ENCODE measurements at regions not wholly inside any gene's neighbourhood (a gene's known extent, or its start where the extent isn't known, plus 50 kb on each side); places are given as distances from the start of the nearest gene placed in this dataset.

GRCh38 chr13:39935155-39935554, 279.7 kb downstream of the COG6 start:
- H2BK120ac ChIP-seq (ENCODE audit: low read depth, low read length) = no peak overlapping the region
- no peak overlapping the region for H2BK5ac ChIP-seq (ENCODE audit: low read depth, low read length, poor library complexity, severe bottlenecking)
- no peaks in the 10 kb centered on the region for H3K27me3 ChIP-seq (ENCODE audit: control insufficient read depth in 1 of 2, insufficient read depth in 1 of 2, low read length in 2 of 2)
- H3K9me3 ChIP-seq (ENCODE audit: control insufficient read depth, low read length) = no peaks in the 10 kb centered on the region
- H3K4me3 ChIP-seq (ENCODE audit: insufficient read depth in 1 of 2, low read depth in 1 of 2, low read length in 2 of 2) = no peak overlapping the region
- no peak overlapping the region for H3K23ac ChIP-seq (ENCODE audit: low read length in 2 of 2)
- H2BK15ac ChIP-seq (ENCODE audit: low read depth, poor library complexity, severe bottlenecking) = no peak overlapping the region
- no peak overlapping the region for H4K8ac ChIP-seq (ENCODE audit: low read length)
- DNase-seq = no peak
- H2AK5ac ChIP-seq (ENCODE audit: low read length, severe bottlenecking) = no peak overlapping the region
- H3K18ac ChIP-seq (ENCODE audit: low read depth in 1 of 2, low read length in 2 of 2) = no peak overlapping the region
- H3K14ac ChIP-seq (ENCODE audit: low read length in 2 of 2) = no peak overlapping the region
- no peak overlapping the region for H3K9ac ChIP-seq (ENCODE audit: low read length)
- H2BK12ac ChIP-seq (ENCODE audit: low read length in 2 of 2) = no peak overlapping the region
- H3K36me3 ChIP-seq (ENCODE audit: control insufficient read depth in 1 of 2, insufficient read depth in 2 of 2, low read depth in 1 of 2, low read length in 2 of 2) = no peaks in the 10 kb centered on the region
- WGBS = 60% methylated on average over 1 of the region's 1 CpG
- H2AFZ ChIP-seq (ENCODE audit: low read depth, low read length) = no peak overlapping the region
- no peaks in the 10 kb centered on the region for H3K79me1 ChIP-seq (replicated peaks; ENCODE audit: low read length, poor library complexity, severe bottlenecking)
- H4K91ac ChIP-seq (ENCODE audit: low read length) = no peak overlapping the region
- no peak overlapping the region for H3K4ac ChIP-seq (ENCODE audit: low read depth in 1 of 2, low read length in 2 of 2)
- H3K4me2 ChIP-seq (ENCODE audit: low read length, poor library complexity, severe bottlenecking) = no peak overlapping the region
- H3K4me1 ChIP-seq (ENCODE audit: control insufficient read depth, insufficient read depth, low read depth, low read length) = no peaks in the 10 kb centered on the region
- H3K27ac ChIP-seq (ENCODE audit: low read length, poor library complexity, severe bottlenecking) = no peak overlapping the region

GRCh38 chr13:39938596-39938995, 283.1 kb downstream of the COG6 start:
- no peak overlapping the region for H2BK12ac ChIP-seq (ENCODE audit: low read length in 2 of 2)
- H2AK5ac ChIP-seq (ENCODE audit: low read length, severe bottlenecking) = no peak overlapping the region
- H4K8ac ChIP-seq (ENCODE audit: low read length) = no peak overlapping the region
- no peak for DNase-seq
- H2BK120ac ChIP-seq (ENCODE audit: low read depth, low read length) = no peak overlapping the region
- no peak overlapping the region for H4K91ac ChIP-seq (ENCODE audit: low read length)
- no peak overlapping the region for H3K23ac ChIP-seq (ENCODE audit: low read length in 2 of 2)
- H3K4me2 ChIP-seq (ENCODE audit: low read length, poor library complexity, severe bottlenecking) = no peak overlapping the region
- H2AFZ ChIP-seq (ENCODE audit: low read depth, low read length) = no peak overlapping the region
- no peak overlapping the region for H3K14ac ChIP-seq (ENCODE audit: low read length in 2 of 2)
- WGBS = 40% methylated on average over 1 of the region's 2 CpGs
- no peaks in the 10 kb centered on the region for H3K79me1 ChIP-seq (replicated peaks; ENCODE audit: low read length, poor library complexity, severe bottlenecking)
- no peak overlapping the region for H3K4me3 ChIP-seq (ENCODE audit: insufficient read depth in 1 of 2, low read depth in 1 of 2, low read length in 2 of 2)
- no peaks in the 10 kb centered on the region for H3K4me1 ChIP-seq (ENCODE audit: control insufficient read depth, insufficient read depth, low read depth, low read length)
- H3K9ac ChIP-seq (ENCODE audit: low read length) = no peak overlapping the region
- no peak overlapping the region for H3K18ac ChIP-seq (ENCODE audit: low read depth in 1 of 2, low read length in 2 of 2)
- H3K27ac ChIP-seq (ENCODE audit: low read length, poor library complexity, severe bottlenecking) = no peak overlapping the region
- H3K9me3 ChIP-seq (ENCODE audit: control insufficient read depth, low read length) = no peaks in the 10 kb centered on the region
- no peak overlapping the region for H2BK5ac ChIP-seq (ENCODE audit: low read depth, low read length, poor library complexity, severe bottlenecking)
- no peak overlapping the region for H2BK15ac ChIP-seq (ENCODE audit: low read depth, poor library complexity, severe bottlenecking)
- no peaks in the 10 kb centered on the region for H3K36me3 ChIP-seq (ENCODE audit: control insufficient read depth in 1 of 2, insufficient read depth in 2 of 2, low read depth in 1 of 2, low read length in 2 of 2)
- no peak overlapping the region for H3K4ac ChIP-seq (ENCODE audit: low read depth in 1 of 2, low read length in 2 of 2)
- peaks cover 0 to 8% of the 10 kb centered on the region in 2 experiments for H3K27me3 ChIP-seq (ENCODE audit: control insufficient read depth in 1 of 2, insufficient read depth in 1 of 2, low read length in 2 of 2)

GRCh38 chr13:39941236-39941635, 285.8 kb downstream of the COG6 start:
- no peak overlapping the region for H3K14ac ChIP-seq (ENCODE audit: low read length in 2 of 2)

GRCh38 chr13:39941911-39942551, 286.6 kb downstream of the COG6 start:
- Histone ChIP-seq H2BK15ac (ENCODE audit: low read depth, poor library complexity, severe bottlenecking) (no peak overlapping the region), H3K4me3 (ENCODE audit: insufficient read depth in 1 of 2, low read depth in 1 of 2, low read length in 2 of 2) (no peak overlapping the region), H2BK12ac (ENCODE audit: low read length in 2 of 2) (no peak overlapping the region), H3K9ac (ENCODE audit: low read length) (no peak overlapping the region), H4K91ac (ENCODE audit: low read length) (no peak overlapping the region), H3K27me3 (ENCODE audit: control insufficient read depth in 1 of 2, insufficient read depth in 1 of 2, low read length in 2 of 2) (peaks cover 0 to 14% of the 10 kb centered on the region in 2 experiments), H3K4me1 (ENCODE audit: control insufficient read depth, insufficient read depth, low read depth, low read length) (no peaks in the 10 kb centered on the region), H3K79me1 (replicated peaks; ENCODE audit: low read length, poor library complexity, severe bottlenecking) (no peaks in the 10 kb centered on the region), H3K23ac (ENCODE audit: low read length in 2 of 2) (no peak overlapping the region), H2BK120ac (ENCODE audit: low read depth, low read length) (no peak overlapping the region), H3K36me3 (ENCODE audit: control insufficient read depth in 1 of 2, insufficient read depth in 2 of 2, low read depth in 1 of 2, low read length in 2 of 2) (no peaks in the 10 kb centered on the region), H2AFZ (ENCODE audit: low read depth, low read length) (no peak overlapping the region), H3K9me3 (ENCODE audit: control insufficient read depth, low read length) (no peaks in the 10 kb centered on the region), H3K4ac (ENCODE audit: low read depth in 1 of 2, low read length in 2 of 2) (no peak overlapping the region), H3K14ac (ENCODE audit: low read length in 2 of 2) (no peak overlapping the region), H4K8ac (ENCODE audit: low read length) (no peak overlapping the region), H3K4me2 (ENCODE audit: low read length, poor library complexity, severe bottlenecking) (no peak overlapping the region), H3K18ac (ENCODE audit: low read depth in 1 of 2, low read length in 2 of 2) (no peak overlapping the region), H2AK5ac (ENCODE audit: low read length, severe bottlenecking) (no peak overlapping the region), H2BK5ac (ENCODE audit: low read depth, low read length, poor library complexity, severe bottlenecking) (no peak overlapping the region), H3K27ac (ENCODE audit: low read length, poor library complexity, severe bottlenecking) (no peak overlapping the region)
- 96% methylated on average over 7 of the region's 8 CpGs for WGBS
- DNase-seq = no peak

More at GRCh38 chr13:39941236-39941635, 285.8 kb downstream of the COG6 start:
- Histone ChIP-seq H3K4ac (ENCODE audit: low read depth in 1 of 2, low read length in 2 of 2) (no peak overlapping the region), H3K23ac (ENCODE audit: low read length in 2 of 2) (no peak overlapping the region), H3K9ac (ENCODE audit: low read length) (no peak overlapping the region), H2BK120ac (ENCODE audit: low read depth, low read length) (no peak overlapping the region), H3K9me3 (ENCODE audit: control insufficient read depth, low read length) (no peaks in the 10 kb centered on the region), H4K8ac (ENCODE audit: low read length) (no peak overlapping the region), H3K27ac (ENCODE audit: low read length, poor library complexity, severe bottlenecking) (no peak overlapping the region), H3K4me3 (ENCODE audit: insufficient read depth in 1 of 2, low read depth in 1 of 2, low read length in 2 of 2) (no peak overlapping the region), H2BK5ac (ENCODE audit: low read depth, low read length, poor library complexity, severe bottlenecking) (no peak overlapping the region), H3K79me1 (replicated peaks; ENCODE audit: low read length, poor library complexity, severe bottlenecking) (no peaks in the 10 kb centered on the region), H2AFZ (ENCODE audit: low read depth, low read length) (no peak overlapping the region), H2BK12ac (ENCODE audit: low read length in 2 of 2) (no peak overlapping the region), H2AK5ac (ENCODE audit: low read length, severe bottlenecking) (no peak overlapping the region), H3K4me2 (ENCODE audit: low read length, poor library complexity, severe bottlenecking) (no peak overlapping the region), H3K27me3 (ENCODE audit: control insufficient read depth in 1 of 2, insufficient read depth in 1 of 2, low read length in 2 of 2) (peaks cover 0 to 14% of the 10 kb centered on the region in 2 experiments), H3K4me1 (ENCODE audit: control insufficient read depth, insufficient read depth, low read depth, low read length) (no peaks in the 10 kb centered on the region), H3K18ac (ENCODE audit: low read depth in 1 of 2, low read length in 2 of 2) (no peak overlapping the region), H3K36me3 (ENCODE audit: control insufficient read depth in 1 of 2, insufficient read depth in 2 of 2, low read depth in 1 of 2, low read length in 2 of 2) (no peaks in the 10 kb centered on the region), H2BK15ac (ENCODE audit: low read depth, poor library complexity, severe bottlenecking) (no peak overlapping the region), H4K91ac (ENCODE audit: low read length) (no peak overlapping the region)
- no peak for DNase-seq
- 77% methylated on average over 5 of the region's 5 CpGs for WGBS
